Upper lobe of right lung (tissue), 1 donor: ENCODE measurements at regions not wholly inside any gene's neighbourhood (a gene's known extent, or its start where the extent isn't known, plus 50 kb on each side); places are given as distances from the start of the nearest gene placed in this dataset.

ENCODE experiments used
- ATAC-seq: fragments of 200-7000 bp; cut with Tn5 transposase; one replicate; pipeline ENCODE4 v1.9.1; 2020; ENCODE audit warnings: mild to moderate bottlenecking, moderate library complexity
- DNase-seq: peaks from one replicate; pipeline ENCODE4 v3.0.0-alpha.2; 2020
- H3K27ac ChIP-seq: fragments of 200-600 bp; one replicate; pipeline ENCODE4 v1.8.0; 2022
- H3K27me3 ChIP-seq: fragments of 200-600 bp; one replicate; pipeline ENCODE4 v1.8.0; 2022; ENCODE audit warnings: mild to moderate bottlenecking
- H3K36me3 ChIP-seq: fragments of 200-600 bp; one replicate; pipeline ENCODE4 v1.8.0; 2022
- H3K4me1 ChIP-seq: fragments of 200-600 bp; one replicate; pipeline ENCODE4 v1.8.0; 2022
- H3K4me3 ChIP-seq: fragments of 200-600 bp; one replicate; pipeline ENCODE4 v1.8.0; 2022; ENCODE audit warnings: mild to moderate bottlenecking
- H3K9me3 ChIP-seq: fragments of 200-600 bp; one replicate; pipeline ENCODE4 v1.8.0; 2022
- intact Hi-C: fragments of 100-400 bp; cut with DNase I; formaldehyde crosslinking; loops from one replicate; pipeline ENCODE4 v1.11.0; 2022
- TF ChIP-seq, protein P1 (sequence below): fragments of 200-600 bp; IDR thresholded peaks from one replicate; pipeline ENCODE4 v1.8.0; 2022; ENCODE audit warnings: antibody characterized with exemption
- donor health status: DM: no; HTN: yes; CAD: no; lungs with severe emphysema.

DNA sequence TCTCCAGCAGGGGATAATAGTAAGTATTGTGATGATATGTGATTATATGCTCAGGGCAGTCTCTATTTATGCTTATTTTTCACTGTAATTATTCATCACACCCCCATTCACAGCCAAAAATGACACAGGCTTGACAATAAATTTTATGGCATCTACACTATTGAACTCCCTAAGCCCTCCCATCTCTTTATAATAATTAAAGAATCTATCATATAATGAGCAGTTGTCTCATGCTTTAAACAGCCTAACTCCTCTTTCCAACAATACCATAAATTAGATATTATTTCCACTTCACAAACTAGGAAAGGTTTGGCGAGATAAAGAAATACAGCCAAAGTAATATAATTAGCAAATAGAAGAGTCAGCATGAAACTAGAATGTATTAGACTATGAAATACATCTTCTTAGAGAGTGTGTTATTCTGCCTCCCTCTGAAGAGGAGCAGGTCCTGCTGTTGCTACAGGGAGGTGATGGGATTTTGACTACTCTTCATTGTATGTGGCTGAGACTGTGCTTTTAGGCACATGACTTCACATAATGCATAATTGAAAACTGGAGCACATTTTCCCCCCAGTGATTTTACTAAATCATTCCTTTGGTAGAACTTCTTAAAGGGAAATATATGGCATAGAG, 488.8 kb downstream of the HTR1A start:
- no peak overlapping the region for H3K27ac ChIP-seq
- intact Hi-C loops = no loop called here

DNA sequence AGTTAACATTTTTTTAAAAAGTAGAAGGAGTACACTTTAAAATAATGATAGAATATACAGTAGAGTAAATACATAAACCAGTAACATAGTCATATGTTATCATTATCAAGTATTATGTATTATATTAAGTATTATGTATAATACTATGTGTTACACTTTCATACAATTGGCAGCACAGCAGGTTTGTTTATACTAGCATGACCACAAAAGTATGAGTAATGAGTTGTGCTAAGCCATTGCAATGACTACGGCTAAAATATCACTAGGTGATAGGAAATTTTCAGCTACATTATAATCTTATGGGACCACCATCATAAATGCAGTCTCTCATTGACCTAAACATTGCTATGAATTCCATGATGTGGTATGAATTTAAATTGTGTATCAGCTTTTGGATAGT, 506.0 kb downstream of the HTR1A start:
- Histone ChIP-seq H3K4me1 (no peaks in the 10 kb centered on the region), H3K27me3 (no peaks in the 10 kb centered on the region), H3K36me3 (no peaks in the 10 kb centered on the region), H3K9me3 (no peaks in the 10 kb centered on the region), H3K27ac (no peak overlapping the region), H3K4me3 (no peak overlapping the region)
- DNase-seq = no peak
- intact Hi-C loops = no loop called here
- TF ChIP-seq, protein P1, sequence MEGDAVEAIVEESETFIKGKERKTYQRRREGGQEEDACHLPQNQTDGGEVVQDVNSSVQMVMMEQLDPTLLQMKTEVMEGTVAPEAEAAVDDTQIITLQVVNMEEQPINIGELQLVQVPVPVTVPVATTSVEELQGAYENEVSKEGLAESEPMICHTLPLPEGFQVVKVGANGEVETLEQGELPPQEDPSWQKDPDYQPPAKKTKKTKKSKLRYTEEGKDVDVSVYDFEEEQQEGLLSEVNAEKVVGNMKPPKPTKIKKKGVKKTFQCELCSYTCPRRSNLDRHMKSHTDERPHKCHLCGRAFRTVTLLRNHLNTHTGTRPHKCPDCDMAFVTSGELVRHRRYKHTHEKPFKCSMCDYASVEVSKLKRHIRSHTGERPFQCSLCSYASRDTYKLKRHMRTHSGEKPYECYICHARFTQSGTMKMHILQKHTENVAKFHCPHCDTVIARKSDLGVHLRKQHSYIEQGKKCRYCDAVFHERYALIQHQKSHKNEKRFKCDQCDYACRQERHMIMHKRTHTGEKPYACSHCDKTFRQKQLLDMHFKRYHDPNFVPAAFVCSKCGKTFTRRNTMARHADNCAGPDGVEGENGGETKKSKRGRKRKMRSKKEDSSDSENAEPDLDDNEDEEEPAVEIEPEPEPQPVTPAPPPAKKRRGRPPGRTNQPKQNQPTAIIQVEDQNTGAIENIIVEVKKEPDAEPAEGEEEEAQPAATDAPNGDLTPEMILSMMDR = no peak
- no peak for ATAC-seq

More for the DNA sequence above, 488.8 kb downstream of the HTR1A start:
- no peaks in the 10 kb centered on the region for H3K4me1 ChIP-seq
- no peaks in the 10 kb centered on the region for H3K36me3 ChIP-seq
- no peaks in the 10 kb centered on the region for H3K27me3 ChIP-seq
- no peak overlapping the region for H3K4me3 ChIP-seq
- DNase-seq = no peak
- no peaks in the 10 kb centered on the region for H3K9me3 ChIP-seq
- TF ChIP-seq, protein P1 = no peak
- ATAC-seq = no peak

DNA sequence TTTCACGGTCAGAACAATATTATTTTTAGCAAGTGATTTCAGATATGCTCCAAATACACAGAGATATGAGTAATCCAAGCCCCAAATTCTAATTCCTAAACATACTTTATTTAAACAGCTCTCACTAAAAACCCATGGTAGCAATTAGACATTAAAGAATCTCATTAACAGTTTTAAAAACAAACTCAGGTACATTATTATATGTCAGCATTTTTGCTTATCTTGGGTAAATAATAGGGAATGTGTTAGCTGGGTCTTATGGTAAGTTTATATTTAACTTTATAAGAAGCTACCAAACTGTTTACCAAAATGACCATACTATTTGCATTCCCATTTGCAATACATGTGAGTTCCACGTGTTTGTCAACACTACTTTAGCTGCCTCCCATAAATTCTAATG, 511.1 kb downstream of the HTR1A start:
- H3K9me3 ChIP-seq = no peaks in the 10 kb centered on the region
- H3K27me3 ChIP-seq = no peaks in the 10 kb centered on the region
- H3K36me3 ChIP-seq = no peaks in the 10 kb centered on the region
- no peak overlapping the region for H3K4me3 ChIP-seq
- DNase-seq = no peak
- ATAC-seq = no peak
- TF ChIP-seq, protein P1 = no peak
- no peak overlapping the region for H3K27ac ChIP-seq
- intact Hi-C loops = no loop called here
- H3K4me1 ChIP-seq = no peaks in the 10 kb centered on the region

DNA sequence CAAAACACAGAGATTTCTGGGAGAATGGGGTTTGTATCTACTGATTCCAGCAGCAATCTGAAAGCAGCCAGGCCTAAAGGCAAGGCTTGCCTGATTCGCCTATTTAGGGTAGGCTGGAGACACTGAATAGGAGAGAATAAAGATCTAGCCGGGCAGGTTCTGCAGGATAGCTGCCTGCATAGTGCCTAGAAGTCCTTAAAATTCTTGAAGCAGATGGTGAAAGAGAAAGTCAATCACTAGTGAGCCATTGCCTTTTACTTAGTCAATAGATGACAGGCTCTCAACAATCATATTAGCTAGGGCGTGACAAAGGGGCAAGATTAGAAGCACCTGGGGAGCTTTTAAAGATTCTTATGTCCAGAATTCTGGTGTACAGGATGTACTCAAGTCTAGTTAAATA, 522.7 kb downstream of the HTR1A start:
- peak overlapping the region; percentile 18 for H3K27ac ChIP-seq
- TF ChIP-seq, protein P1 = no peak
- H3K9me3 ChIP-seq = no peaks in the 10 kb centered on the region
- intact Hi-C loops = no loop called here
- H3K4me1 ChIP-seq = no peaks in the 10 kb centered on the region
- peak; percentile 93 for ATAC-seq
- no peaks in the 10 kb centered on the region for H3K27me3 ChIP-seq
- H3K36me3 ChIP-seq = no peaks in the 10 kb centered on the region
- no peak for DNase-seq
- no peak overlapping the region for H3K4me3 ChIP-seq

DNA sequence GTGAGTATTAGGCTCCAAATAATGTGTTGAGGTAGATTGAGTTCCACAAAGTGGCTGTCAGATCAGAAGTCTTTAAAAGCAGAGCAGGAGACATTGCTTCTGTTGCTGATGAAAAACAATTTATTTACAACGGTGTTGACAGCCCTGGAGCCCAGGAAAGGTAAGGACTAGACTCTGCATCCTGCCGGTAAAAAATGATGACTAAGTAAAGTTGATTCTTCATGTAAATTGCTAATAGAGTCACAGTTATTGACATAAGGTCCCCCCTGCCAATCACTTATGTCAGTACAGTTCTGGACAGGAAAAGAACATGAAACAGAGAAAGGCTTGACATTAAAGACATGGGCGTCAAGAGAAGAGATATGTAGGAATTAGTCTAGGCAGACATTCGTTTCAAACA, 552.5 kb downstream of the HTR1A start:
- DNase-seq = no peak
- Histone ChIP-seq H3K4me1 (no peaks in the 10 kb centered on the region), H3K36me3 (no peaks in the 10 kb centered on the region), H3K27ac (no peak overlapping the region), H3K27me3 (no peaks in the 10 kb centered on the region), H3K4me3 (no peak overlapping the region), H3K9me3 (no peaks in the 10 kb centered on the region)
- intact Hi-C loops = no loop called here
- ATAC-seq = no peak
- TF ChIP-seq, protein P1 = no peak

DNA sequence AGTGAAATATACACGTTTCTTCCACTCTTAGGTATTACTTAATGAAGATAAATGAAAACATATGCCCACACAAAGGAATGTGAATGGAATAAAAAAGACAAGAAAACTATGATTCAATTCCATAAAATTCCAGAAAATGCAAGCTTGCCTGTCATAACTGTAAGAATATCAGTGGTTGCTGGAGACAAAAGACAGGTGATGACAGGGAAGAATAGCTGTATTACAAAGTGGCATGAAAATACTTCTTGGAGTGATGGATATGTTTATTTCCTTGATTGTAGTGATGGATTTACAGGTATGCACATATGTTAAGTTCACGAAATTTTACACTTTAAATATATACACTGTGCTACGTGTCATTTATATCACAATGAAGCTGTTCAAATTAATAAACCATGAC, 553.3 kb downstream of the HTR1A start:
- DNase-seq (no peak), ATAC-seq (no peak)
- TF ChIP-seq, protein P1 = no peak
- no peaks in the 10 kb centered on the region for H3K27me3 ChIP-seq
- H3K4me1 ChIP-seq = no peaks in the 10 kb centered on the region
- intact Hi-C loops = no loop called here
- no peak overlapping the region for H3K4me3 ChIP-seq
- no peaks in the 10 kb centered on the region for H3K9me3 ChIP-seq
- H3K36me3 ChIP-seq = no peaks in the 10 kb centered on the region
- no peak overlapping the region for H3K27ac ChIP-seq
